Body of pancreas (tissue), 4 donors: ENCODE measurements at regions not wholly inside any gene's neighbourhood (a gene's known extent, or its start where the extent isn't known, plus 50 kb on each side); places are given as distances from the start of the nearest gene placed in this dataset.

ENCODE experiments used
- POLR2A ChIP-seq, 3 donors: fragments of 450-650 bp; IDR thresholded peaks; one replicate each; pipeline ENCODE4 v1.6.1; 2016; ENCODE audit warnings: antibody characterized with exemption in 3 of 3, mild to moderate bottlenecking in 2 of 3
- TF ChIP-seq, protein P1 (sequence below), 7 experiments: fragments of 450-650 bp in 4 of 7; fragments of 200-600 bp in 3 of 7; sonication (generic) in 3 of 7; IDR thresholded peaks; one replicate each; pipeline ENCODE4 v1.5.1; 2016 to 2019; ENCODE audit warnings: antibody characterized with exemption in 7 of 7

DNA sequence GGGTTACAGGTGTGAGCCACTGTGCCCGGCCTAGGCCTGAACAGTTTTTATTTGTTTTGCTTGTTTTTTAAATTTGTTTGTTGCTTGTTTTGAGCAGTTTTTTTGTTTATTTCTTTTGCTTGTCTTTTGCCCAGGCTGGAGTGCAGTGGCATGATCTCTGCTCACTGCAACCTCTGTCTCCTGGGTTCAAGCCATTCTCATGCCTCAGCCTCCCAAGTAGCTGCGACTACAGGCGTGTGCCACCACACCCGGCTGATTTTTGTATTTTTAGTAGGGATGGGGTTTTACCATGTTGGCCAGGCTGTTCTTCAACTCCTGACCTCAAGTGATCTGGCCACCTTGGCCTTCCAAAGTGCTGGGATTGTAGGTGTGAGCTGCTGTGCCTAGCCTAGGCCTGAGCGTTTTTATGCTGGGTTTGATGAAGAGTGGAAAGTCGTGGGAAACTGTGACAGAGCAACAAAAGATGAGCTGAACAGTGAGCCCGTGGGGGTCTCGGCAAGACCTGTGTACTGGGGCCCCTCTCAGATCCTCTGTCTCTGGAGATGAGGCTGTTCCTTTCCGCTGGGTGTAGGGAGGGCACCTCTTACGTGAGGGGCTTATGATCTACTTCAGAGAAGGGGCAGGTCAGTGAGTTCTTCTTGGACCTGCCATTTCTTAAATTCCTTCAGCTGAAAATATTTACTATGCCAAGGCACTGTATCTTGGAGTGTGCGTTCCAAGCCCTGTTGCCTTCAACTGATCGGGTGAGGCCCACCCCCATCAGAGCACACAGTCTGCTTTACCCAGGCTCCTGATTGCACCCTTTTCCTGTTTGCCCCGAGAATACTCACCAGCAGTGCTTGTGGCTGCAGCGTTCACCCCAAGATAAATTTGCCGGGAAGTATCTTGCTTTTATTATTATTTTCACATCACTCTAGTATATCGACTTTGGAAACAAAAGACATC, 322.1 kb downstream of the SEC14L1 start:
- TF ChIP-seq, protein P1, sequence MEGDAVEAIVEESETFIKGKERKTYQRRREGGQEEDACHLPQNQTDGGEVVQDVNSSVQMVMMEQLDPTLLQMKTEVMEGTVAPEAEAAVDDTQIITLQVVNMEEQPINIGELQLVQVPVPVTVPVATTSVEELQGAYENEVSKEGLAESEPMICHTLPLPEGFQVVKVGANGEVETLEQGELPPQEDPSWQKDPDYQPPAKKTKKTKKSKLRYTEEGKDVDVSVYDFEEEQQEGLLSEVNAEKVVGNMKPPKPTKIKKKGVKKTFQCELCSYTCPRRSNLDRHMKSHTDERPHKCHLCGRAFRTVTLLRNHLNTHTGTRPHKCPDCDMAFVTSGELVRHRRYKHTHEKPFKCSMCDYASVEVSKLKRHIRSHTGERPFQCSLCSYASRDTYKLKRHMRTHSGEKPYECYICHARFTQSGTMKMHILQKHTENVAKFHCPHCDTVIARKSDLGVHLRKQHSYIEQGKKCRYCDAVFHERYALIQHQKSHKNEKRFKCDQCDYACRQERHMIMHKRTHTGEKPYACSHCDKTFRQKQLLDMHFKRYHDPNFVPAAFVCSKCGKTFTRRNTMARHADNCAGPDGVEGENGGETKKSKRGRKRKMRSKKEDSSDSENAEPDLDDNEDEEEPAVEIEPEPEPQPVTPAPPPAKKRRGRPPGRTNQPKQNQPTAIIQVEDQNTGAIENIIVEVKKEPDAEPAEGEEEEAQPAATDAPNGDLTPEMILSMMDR (IDR thresholded peaks at IDR 0.05): no peak
- no peak for TF ChIP-seq POLR2A (IDR thresholded peaks at IDR 0.05)
